ENCODE measurements at regions not wholly inside any gene's neighbourhood (a gene's known extent, or its start where the extent isn't known, plus 50 kb on each side); places are given as distances from the start of the nearest gene placed in this dataset.

GRCh38 chr7:27344471-27344870 is 101.9 kb downstream of the EVX1 start:
- no peak for DNase-seq
- Histone ChIP-seq H3K79me2 (ENCODE audit: low read length) (no peaks in the 10 kb centered on the region), H3K4me3 (ENCODE audit: low read length) (no peak overlapping the region), H3K27me3 (replicated peaks; ENCODE audit: insufficient read depth, low read length) (no peaks in the 10 kb centered on the region), H4K20me1 (ENCODE audit: insufficient read depth, low read length) (no peaks in the 10 kb centered on the region), H3K9me2 (replicated peaks; ENCODE audit: insufficient read depth, low read length) (no peaks in the 10 kb centered on the region), H3F3A (ENCODE audit: insufficient read depth, low read length) (no peaks in the 10 kb centered on the region), H3K4me1 (ENCODE audit: low read length) (no peaks in the 10 kb centered on the region), H3K9me3 (replicated peaks; ENCODE audit: insufficient read depth, low read length) (no peaks in the 10 kb centered on the region), H3K36me3 (replicated peaks; ENCODE audit: insufficient read depth, low read length) (no peaks in the 10 kb centered on the region), H3K9ac (ENCODE audit: low read length) (no peak overlapping the region), H3K4me2 (ENCODE audit: low read depth, low read length) (no peak overlapping the region), H2AFZ (ENCODE audit: low read length) (no peak overlapping the region), H3K27ac (ENCODE audit: low read length) (no peak overlapping the region)
- TF ChIP-seq EZH2 (optimal IDR thresholded peaks at IDR 0.05; ENCODE audit: low read depth, low read length) (no peak), EZH2phosphoT487 (IDR thresholded peaks at IDR 0.05; ENCODE audit: low read length) (no peak), CTCF (IDR thresholded peaks at IDR 0.05; ENCODE audit: low read length) (no peak)

DNA sequence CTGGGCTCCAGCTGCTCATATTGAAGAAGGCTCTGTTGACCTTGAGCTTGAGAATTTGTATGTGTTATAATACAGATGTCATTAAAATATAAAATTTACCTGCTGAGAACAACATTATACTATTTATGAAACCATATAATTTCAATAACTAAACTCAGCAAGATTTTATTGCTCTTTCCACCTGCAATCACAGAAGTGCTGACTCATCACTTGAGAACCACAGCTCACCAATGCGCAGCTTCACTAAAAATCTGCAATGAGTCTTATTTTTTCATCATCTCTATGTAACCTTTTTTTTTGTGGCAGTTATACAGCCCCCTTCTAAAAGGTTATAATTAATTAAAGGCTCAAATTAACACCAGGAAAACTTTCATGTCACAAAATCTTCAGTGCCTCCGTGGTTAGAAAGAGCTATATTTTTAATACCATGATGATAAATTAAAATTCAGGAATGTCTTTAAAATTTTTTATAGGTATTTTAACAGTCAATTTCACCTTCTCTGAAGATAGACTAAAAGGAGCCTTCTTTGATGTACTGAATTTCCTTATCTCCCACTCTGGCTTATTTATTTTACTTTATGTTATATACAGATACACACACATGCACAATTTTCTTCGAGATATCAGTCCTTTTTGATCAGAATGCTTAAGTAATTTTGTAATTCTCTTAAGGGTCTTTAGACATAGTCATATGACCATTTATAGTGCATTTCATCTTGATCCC is 102.7 kb downstream of the EVX1 start:
- Histone ChIP-seq H3K9ac (ENCODE audit: low read length) (no peak overlapping the region), H3K4me1 (ENCODE audit: low read length) (no peaks in the 10 kb centered on the region), H3K36me3 (replicated peaks; ENCODE audit: insufficient read depth, low read length) (no peaks in the 10 kb centered on the region), H2AFZ (ENCODE audit: low read length) (no peak overlapping the region), H3F3A (ENCODE audit: insufficient read depth, low read length) (no peaks in the 10 kb centered on the region), H3K4me3 (ENCODE audit: low read length) (no peak overlapping the region), H3K27me3 (replicated peaks; ENCODE audit: insufficient read depth, low read length) (no peaks in the 10 kb centered on the region), H3K9me3 (replicated peaks; ENCODE audit: insufficient read depth, low read length) (no peaks in the 10 kb centered on the region), H3K27ac (ENCODE audit: low read length) (no peak overlapping the region), H3K4me2 (ENCODE audit: low read depth, low read length) (no peak overlapping the region), H4K20me1 (ENCODE audit: insufficient read depth, low read length) (no peaks in the 10 kb centered on the region), H3K9me2 (replicated peaks; ENCODE audit: insufficient read depth, low read length) (no peaks in the 10 kb centered on the region), H3K79me2 (ENCODE audit: low read length) (no peaks in the 10 kb centered on the region)
- TF ChIP-seq EZH2 (optimal IDR thresholded peaks at IDR 0.05; ENCODE audit: low read depth, low read length), result no peak
- no peak for TF ChIP-seq EZH2phosphoT487 (IDR thresholded peaks at IDR 0.05; ENCODE audit: low read length)
- TF ChIP-seq CTCF (IDR thresholded peaks at IDR 0.05; ENCODE audit: low read length), result no peak
- DNase-seq, result no peak

- no peak overlapping the region for H3K4me2 ChIP-seq (ENCODE audit: low read depth, low read length)
- H3K36me3 ChIP-seq (replicated peaks; ENCODE audit: insufficient read depth, low read length), result no peaks in the 10 kb centered on the region
- no peaks in the 10 kb centered on the region for H3K9me2 ChIP-seq (replicated peaks; ENCODE audit: insufficient read depth, low read length)
- H2AFZ ChIP-seq (ENCODE audit: low read length), result no peak overlapping the region
- no peak overlapping the region for H3K9ac ChIP-seq (ENCODE audit: low read length)
- no peak for DNase-seq
- no peak overlapping the region for H3K4me3 ChIP-seq (ENCODE audit: low read length)
- H3K4me1 ChIP-seq (ENCODE audit: low read length), result no peaks in the 10 kb centered on the region
- TF ChIP-seq EZH2 (optimal IDR thresholded peaks at IDR 0.05; ENCODE audit: low read depth, low read length), result no peak
- no peak for TF ChIP-seq EZH2phosphoT487 (IDR thresholded peaks at IDR 0.05; ENCODE audit: low read length)
- no peak for TF ChIP-seq CTCF (IDR thresholded peaks at IDR 0.05; ENCODE audit: low read length)
- no peaks in the 10 kb centered on the region for H3K9me3 ChIP-seq (replicated peaks; ENCODE audit: insufficient read depth, low read length)
- no peaks in the 10 kb centered on the region for H3K79me2 ChIP-seq (ENCODE audit: low read length)
- H3K27ac ChIP-seq (ENCODE audit: low read length), result no peak overlapping the region
- H3F3A ChIP-seq (ENCODE audit: insufficient read depth, low read length), result no peaks in the 10 kb centered on the region
- no peaks in the 10 kb centered on the region for H3K27me3 ChIP-seq (replicated peaks; ENCODE audit: insufficient read depth, low read length)
- no peaks in the 10 kb centered on the region for H4K20me1 ChIP-seq (ENCODE audit: insufficient read depth, low read length)
These were observed 103.4 kb downstream of the EVX1 start for GRCh38 chr7:27345997-27346396.

All from MM.1S (cell line).